NCI-H1048 (cell line): ENCODE measurements at regions not wholly inside any gene's neighbourhood (a gene's known extent, or its start where the extent isn't known, plus 50 kb on each side); places are given as distances from the start of the nearest gene placed in this dataset.
"Not testable (repeated sequence)": the region's sequence is repeated elsewhere in the genome, so short reads cannot be mapped to it uniquely, and the experiment has no call there.

Experiments used
- DNase-seq: peaks from one replicate; lab custom pipeline; 2025; lab: John Stamatoyannopoulos, UW

- no peak for DNase-seq
Measured at GRCh38 chr9:103407260-103407659, 412.1 kb downstream of the CYLC2 start.

- DNase-seq, result no peak
Measured at GRCh38 chr9:103410059-103410458, 414.9 kb downstream of the CYLC2 start.

DNA sequence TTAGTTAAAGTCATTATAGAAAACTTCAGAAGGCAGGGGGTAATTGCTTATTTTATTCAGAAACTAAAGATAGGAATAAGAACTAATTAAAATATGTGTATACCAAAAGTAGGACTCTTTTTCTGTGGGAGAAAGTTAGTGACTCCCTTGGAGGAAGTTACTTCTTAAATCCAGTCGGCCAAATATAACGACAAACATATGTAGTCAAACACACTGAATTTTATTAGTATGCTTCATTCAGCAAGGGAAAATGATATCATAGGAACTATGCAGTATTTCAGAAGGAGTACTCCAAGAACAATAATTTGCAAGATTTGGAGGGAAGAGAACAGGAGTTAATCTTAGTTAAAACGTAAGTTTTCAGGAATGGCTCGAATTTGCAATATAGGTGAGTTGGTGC lies 432.6 kb downstream of the CYLC2 start:
- DNase-seq, result no peak

DNA sequence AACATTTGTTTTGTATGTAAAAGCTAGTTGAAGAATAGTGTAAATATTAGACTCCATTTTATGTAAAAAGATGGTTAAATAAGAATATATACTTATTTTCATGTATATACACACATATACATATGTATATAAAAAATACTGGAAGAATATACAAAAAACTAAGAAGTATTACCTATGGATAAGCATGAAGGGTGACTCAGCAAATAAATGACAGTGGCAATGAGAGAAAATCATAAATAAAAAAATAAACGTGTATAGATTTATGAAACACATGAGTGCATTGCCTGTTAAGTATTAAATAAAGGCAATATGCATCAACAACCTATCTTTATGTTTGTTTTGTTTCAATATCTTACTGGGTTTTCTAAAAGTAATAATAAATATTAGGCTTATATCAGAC lies 435.3 kb downstream of the CYLC2 start:
- DNase-seq, result no peak

GRCh38 chr9:103431809-103432208 lies 436.7 kb downstream of the CYLC2 start:
- no peak for DNase-seq

DNA sequence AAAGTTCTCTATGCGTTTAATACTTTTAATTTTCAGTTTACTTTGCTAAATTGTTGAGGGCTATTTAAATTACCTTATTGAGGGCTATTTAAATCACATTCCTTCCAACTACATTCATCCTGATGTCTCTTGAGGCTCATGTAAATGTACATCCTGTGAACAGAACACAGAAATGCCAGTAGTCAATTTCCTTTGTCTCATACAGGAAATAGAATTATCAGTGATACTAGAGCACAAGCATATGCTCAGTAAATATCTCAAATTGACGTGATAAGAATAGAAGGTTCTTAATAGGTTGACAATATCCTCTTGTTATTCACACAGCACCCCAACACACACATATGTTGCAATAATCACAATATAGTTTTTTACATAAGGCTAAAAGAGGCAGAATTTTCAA lies 449.0 kb downstream of the CYLC2 start:
- no peak for DNase-seq

DNA sequence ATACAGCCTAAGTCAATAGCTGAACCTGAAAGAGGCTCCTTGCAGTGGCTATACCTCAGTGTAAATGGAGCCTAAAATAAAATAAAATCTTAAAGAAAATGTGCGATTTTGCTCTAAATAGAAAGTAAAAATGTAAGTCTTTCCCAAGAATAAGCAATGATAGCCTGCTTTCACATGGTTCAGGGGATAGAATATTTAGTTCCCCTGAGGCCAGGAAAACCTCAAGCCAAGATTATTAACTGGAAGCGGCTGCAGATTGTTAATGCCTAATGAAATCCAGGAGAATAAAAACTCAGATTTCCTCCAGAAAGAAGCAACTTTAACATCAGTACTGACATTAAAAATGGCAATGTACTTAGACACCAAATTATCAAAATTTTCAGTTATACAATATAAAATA lies 463.7 kb downstream of the CYLC2 start:
- DNase-seq, result no peak

DNA sequence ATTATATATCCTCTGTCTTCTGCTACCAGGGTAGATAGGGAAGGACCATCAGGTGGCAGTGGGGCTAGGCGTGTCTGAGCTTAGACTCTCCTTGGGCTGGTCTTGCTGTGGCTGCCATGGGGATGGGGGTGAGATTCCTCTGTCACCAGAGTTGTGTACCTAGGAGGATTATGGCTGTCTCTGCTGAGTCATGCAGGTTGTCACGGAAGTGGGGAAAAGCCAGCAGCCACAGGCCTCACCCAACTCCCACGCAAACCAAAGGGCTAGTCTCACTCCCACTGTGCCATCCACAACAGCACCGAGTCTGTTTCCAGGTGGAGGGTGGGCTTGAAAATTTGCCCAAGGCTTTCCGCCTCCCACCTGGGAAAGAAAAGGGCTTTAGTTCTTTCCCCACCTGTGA lies 476.1 kb downstream of the CYLC2 start:
- no peak for DNase-seq

DNA sequence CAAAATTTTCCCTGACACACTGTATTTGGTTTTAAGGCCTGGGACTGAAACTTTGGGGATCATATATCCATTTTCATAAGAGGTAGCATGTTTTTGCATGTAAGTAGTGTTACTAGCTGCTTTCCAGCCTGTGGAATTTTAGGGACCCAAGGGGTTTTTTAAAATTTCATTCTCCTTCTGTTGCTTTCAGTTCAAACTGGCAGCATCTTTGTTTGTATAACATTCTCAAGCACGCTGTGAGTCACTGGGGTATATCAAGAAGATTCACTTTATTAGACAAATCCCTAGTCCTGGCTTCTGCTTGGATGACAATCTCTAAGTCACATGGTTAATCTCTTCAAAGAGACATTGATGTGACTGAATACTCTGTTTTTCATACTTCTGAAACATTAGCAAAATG lies 479.0 kb downstream of the CYLC2 start:
- no peak for DNase-seq

DNA sequence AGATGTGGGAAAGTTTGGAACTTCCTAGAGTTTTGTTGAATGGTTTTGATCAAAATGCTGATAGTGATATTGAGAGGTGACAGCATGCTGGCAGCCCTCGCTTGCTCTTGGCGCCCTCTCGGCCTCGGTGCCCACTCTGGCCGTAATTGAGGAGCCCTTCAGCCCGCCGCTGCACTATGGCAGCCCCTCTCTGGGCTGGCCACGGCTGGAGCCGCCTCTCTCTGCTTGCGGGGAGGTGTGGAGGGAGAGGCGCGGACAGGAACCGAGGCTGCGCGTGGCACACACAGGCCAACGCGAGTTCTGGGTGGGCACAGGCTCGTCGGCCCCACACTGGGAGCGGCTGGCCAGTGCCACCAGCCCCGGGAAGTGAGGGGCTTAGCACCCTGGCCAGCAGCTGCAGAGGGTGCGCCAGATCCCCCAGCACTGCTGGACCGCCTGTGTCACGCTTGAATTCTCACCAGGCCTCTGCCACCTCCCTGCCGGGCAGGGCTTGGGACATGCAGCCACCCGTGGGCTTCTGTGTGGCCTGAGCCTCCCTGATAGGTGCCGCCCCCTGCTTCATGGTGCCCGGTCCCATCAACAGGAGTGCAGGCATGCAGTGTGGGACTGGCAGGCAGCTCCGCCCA lies 488.5 kb downstream of the CYLC2 start:
- DNase-seq, result no peak

GRCh38 chr9:103485138-103485537 lies 490.0 kb downstream of the CYLC2 start:
- no peak for DNase-seq

DNA sequence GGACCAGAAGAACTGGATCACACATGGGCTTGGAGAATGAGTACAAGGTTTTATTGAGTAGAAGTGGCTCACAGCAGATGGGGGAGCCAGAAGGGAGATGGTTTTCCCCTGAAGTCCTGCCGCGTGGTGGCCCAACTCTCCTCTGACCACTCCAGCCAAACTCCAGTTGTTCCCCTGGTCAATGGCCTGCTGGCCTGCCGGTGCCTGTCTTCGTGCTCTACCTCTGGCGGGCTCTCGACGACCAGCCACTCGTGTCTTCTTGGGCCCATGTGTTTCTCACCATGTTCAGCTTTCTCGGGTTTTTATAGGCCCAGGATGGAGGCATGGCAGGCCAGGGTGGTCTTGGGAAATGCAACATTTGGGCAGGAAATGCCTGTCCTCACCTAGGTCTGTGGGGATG lies 519.6 kb downstream of the CYLC2 start:
- no peak for DNase-seq

- DNase-seq, result no peak
Measured at GRCh38 chr9:103522409-103522808, 527.3 kb downstream of the CYLC2 start.

- no peak for DNase-seq
Measured at GRCh38 chr9:103530934-103531333, 535.8 kb downstream of the CYLC2 start.

DNA sequence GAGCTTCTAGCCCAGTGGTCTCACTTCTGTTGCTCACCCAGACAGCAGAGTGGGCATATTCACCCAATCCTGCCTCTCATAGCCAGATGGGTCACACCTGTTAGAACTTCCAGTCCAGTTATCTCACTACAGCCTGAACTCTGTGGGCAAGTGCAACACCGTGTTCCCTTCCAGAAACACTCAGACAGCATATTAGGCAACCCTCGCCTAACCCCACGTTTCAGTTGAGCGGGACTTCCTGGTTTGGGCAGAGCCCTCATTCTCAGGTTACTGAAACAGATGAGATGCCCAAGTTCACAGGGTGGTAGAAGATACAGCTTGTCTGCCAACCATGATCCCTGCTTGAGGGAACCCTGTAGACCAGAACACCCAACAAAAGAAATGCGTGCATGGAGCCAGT lies 538.2 kb downstream of the CYLC2 start:
- no peak for DNase-seq

GRCh38 chr9:103537426-103537825 lies 542.3 kb downstream of the CYLC2 start:
- DNase-seq, result no peak

DNA sequence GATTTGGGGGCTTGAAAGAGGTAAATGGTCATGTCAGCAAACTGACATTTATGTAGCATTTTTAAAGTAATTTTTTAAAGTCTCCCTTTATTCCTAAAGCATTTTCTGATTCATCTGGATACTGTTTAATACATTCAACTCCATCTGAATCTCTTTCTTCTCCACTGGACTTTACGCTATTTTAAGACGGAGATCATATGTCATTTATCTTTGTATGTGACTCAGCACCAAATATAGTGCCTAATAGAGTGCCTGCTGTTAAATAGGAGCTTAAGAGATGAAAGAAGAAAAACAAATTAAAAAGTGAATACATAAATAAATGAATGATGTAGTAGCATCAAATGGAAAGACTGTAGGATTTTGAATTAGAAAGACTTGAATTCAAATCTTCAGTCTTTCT lies 548.8 kb upstream of the SMC2 start:
- no peak for DNase-seq

- DNase-seq, result no peak
Measured at GRCh38 chr9:103552712-103553111, 541.4 kb upstream of the SMC2 start.

DNA sequence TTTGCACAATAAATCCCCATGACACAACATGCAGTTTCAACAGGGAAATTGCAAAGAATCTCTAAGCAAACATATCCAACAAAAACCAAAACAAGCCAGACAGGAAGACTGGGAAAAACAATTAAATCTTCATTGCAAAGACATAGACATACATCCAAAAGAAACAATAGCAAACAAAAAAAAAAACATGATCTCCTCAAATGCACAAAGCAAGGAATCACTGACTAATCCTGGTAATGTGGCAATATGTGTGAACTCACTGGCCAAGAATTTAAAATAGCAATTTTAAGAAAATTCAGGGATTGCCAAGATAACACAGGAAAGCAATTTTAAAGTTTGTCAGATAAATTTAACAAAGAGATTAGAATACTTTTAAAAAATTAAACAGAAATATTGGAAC lies 520.1 kb upstream of the SMC2 start:
- no peak for DNase-seq

DNA sequence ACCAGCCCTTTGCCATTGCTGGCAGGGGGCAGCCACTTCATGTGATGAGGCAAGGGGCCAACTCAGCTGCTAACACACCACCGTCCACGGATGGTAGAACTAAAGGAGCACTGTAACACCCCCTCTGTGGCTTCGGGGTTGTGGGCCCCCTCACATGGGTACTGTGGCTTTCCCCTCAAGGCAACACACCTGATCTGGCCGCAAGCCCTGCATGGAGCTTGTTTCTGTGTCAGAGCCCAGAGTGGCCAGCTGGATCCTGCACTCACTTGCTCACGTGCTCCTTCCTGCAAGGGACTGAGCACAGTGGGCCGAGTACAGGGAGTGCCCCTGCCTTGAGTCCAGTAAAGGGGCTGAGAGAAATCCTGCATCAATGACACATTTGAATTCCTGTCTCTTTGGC lies 507.4 kb upstream of the SMC2 start:
- DNase-seq, result no peak

GRCh38 chr9:103601287-103601686 lies 492.8 kb upstream of the SMC2 start:
- no peak for DNase-seq

DNA sequence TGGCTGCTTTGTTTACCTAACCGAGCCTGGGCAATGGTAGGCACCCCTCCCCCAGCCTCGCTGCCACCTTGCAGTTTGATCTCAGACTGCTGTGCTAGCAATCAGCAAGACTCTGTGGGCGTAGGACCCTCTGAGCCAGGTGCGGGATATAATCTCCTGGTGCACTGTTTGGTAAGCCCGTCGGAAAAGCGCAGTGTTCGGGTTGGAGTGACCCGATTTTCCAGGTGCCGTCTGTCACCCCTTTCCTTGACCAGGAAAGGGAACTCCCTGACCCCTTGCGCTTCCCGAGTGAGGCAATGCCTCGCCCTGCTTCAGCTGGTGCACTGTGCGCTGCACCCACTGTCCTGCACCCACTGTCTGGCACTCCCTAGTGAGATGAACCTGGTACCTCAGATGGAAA lies 482.2 kb upstream of the SMC2 start:
- DNase-seq, result not testable (repeated sequence)

DNA sequence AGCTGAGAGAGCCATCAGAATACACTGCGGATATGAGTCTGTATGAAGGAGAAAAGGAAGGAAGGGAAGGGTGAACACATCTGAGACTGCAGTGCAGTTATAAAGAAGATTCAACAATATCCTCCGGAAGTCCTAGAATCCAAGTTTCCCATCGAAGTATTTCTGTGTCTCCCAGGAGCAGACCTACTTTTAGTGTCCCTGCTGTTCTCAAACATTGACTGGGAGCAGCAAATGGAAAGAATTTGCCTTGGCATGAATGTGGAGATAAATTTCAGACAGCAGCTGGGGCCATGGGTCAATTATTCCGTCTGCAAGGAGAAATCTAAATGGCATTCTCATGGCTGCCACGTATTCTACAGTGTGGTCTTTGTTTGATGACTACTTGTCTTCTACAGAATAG lies 478.1 kb upstream of the SMC2 start:
- DNase-seq, result no peak

DNA sequence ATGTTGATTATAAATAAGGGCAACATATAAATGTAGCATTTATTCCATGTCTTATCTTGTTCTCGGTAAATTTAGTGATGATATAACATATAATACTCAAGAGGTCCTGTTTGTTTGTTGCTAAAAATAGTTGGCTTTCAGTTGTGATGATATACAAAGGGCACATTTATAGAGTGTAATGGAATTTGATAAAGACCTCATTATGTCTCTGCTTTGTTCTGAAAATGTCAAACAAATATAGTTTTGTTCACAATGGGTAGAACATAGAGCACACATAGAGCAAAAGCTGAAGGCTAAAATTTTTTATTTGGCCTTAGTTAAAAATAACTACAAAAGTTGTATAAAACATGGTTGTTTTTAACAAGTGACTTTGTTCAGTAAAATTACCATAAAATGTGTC lies 477.1 kb upstream of the SMC2 start:
- no peak for DNase-seq
